HG02798 (cell line): ENCODE measurements at regions not wholly inside any gene's neighbourhood (a gene's known extent, or its start where the extent isn't known, plus 50 kb on each side); places are given as distances from the start of the nearest gene placed in this dataset.
A peak's percentile ranks its signal among the peaks of the same experiment; 100 is the strongest.

Experiments used
- ATAC-seq: cut with Tn5 transposase; IDR thresholded peaks from one replicate; pipeline ENCODE4 v1.9.1; 2021; ENCODE audit warnings: mild to moderate bottlenecking; ENCODE audit not compliant: unreplicated experiment, poor library complexity

DNA sequence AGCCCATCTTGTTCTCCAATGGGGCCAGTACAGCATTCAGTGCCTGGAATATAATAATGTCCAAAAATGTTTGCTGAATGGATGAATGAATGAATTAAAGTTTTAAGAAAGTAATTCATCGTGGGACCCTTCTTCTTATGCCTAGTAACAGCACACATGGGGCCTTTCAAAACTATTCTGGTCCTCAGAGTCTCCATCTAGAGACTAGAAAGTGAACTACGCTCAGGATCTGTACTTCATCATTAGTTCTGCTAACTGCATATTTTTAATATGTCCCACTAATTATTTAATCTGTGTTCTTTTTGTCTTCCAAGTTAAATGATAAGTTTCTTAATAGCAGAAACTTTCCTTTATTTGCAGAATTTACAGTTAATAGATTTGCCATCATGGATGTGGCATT lies 172.5 kb downstream of the SMAD2 start:
- ATAC-seq: no peak

DNA sequence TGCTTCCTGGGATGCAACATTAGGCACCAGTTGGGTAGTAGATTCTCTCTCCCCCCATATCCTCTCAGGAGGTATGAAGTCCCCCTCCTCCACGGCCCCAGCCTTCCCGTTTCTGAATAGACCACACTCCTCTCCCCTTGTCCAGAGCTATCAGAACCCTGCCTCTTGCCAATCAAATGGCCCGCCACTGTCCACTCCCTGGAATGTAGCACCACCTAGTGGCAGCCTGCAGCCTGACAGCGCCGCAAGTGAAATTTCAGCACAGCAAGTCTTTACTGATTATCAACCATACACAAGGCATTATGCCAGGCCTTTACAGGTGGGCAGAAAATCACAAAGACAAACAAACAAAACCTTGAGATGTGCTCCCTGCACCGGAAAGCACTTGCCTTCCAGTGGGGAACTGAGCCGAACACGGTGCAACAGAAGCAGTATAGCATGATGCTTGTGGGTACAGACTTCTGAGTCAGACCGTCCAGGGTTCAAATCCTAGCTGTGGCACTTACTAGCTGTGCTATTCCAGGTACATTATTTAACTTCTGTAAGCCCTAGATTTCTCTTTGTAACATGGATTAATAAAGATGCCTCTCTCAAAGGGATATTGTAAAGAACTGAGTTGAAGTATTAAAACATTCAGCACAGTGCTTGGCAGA lies 174.0 kb downstream of the SMAD2 start:
- ATAC-seq: peak; percentile 54

GRCh38 chr18:47755102-47755456 lies 175.4 kb downstream of the SMAD2 start:
- no peak for ATAC-seq

DNA sequence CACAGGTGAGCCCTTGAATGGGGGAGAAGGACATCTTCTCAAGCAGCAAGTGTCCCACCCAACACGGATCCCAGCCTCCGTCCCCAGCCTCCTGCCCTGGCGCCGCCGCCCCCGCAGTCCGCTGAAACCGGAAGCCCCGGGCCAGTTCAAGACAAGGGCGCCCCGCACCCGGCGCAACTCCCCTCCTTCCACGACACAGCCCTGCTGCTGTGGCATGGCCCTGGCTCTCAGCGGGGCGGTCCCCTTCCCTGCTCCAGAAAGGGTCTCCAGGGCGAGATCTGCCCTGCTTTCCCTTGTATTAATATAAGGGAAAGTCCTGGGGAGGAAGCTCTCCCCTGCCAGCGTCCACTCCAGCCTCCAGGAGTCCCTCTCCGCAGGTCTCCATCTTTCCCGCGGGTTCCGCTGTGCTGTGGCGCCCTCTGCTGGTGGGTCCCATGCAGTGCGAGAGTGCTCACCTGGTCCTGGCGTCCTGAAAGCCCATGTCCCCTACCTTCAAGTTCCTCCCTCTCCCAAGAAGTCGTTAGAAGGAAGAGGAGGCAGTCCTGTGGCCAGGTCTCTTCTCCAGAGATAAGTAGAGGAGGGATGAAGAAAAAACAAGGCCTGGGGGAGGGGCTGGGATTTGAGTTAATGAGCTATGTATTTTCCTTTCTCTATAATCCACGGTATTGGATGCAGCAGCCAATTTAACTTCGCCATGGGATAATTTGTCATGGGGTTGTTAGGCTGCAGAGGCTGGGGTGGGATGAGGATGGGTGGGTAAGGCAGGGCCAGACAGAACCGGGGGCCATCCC lies 176.0 kb downstream of the SMAD2 start:
- no peak for ATAC-seq

DNA sequence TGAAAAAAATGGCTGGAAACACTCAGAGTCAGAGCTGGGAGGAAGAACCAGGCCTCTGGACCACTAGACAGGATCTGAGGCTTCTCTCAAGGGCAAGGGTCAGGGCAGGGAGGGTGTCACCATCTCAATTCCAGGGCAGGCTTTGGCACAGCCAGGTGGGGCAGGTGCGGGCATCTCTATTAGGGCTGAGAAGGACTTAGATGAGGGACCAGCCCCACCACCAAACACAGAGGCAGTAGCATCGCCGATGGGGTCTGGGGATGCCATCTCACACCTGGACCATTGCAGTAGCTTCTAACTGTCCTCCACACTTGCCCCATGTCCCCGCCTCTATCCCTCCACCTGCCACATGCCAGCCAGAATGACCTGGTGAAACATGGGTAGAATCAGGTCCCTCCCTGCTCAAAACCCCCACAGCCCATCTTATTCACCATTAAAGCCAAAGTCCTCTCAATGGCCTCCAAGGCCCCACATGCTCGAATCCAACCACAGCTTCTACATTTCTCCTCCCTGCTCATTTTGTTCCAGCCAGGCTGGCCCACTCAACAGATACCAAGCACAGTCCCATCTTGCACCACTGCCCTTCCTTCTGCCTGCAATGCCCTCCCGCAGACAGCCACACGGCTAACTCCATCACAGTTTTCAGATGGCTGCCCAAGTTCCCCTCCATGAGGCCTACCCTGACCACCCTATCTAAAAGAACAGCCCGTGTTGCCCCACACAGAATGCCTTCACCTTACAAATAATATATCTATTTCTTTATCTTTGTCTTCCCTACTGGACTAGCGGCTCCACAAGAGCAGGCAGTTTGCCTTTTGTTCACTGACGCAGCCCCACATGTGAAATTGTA lies 177.4 kb downstream of the SMAD2 start:
- no peak for ATAC-seq

- no peak for ATAC-seq
Observed at GRCh38 chr18:47750889-47751423, 179.5 kb downstream of the SMAD2 start.

GRCh38 chr18:47749600-47749973 lies 180.9 kb downstream of the SMAD2 start:
- ATAC-seq: no peak

DNA sequence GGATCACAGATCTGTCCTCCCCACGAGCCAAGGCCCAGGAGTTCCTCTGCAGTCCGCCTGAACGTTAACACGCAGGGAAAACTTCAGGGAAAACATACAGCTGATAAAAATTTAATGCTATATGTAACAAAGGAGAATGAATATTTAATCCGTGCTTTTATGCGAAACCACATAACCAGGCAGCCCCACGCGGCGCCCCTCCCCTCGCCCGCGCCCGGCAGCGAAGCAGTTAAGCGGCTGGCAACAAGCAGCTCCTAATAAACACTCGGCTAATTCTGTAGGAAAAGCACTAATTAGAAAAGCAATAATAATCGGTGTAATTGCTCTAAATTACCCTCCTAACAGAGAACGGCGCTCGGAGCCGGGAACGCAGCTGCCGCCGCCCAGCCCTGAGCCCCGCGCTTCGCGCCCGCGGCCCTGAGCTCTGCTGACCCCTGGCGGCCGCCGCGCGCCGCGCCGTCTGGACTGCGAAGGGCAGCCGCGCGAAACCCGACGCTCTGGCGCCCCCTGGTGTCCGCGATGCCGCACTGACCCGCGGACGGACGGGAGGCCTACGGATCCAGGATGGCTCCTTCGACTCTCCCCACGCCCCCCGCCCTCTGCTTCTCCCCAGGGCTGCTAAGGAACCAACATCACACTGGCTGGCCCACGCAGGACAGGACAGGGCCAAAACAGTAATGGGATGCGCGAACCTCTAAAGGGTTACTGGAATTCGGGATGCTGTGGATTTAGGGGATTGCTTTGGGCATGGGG lies 181.4 kb downstream of the SMAD2 start:
- peak; percentile 96 for ATAC-seq

DNA sequence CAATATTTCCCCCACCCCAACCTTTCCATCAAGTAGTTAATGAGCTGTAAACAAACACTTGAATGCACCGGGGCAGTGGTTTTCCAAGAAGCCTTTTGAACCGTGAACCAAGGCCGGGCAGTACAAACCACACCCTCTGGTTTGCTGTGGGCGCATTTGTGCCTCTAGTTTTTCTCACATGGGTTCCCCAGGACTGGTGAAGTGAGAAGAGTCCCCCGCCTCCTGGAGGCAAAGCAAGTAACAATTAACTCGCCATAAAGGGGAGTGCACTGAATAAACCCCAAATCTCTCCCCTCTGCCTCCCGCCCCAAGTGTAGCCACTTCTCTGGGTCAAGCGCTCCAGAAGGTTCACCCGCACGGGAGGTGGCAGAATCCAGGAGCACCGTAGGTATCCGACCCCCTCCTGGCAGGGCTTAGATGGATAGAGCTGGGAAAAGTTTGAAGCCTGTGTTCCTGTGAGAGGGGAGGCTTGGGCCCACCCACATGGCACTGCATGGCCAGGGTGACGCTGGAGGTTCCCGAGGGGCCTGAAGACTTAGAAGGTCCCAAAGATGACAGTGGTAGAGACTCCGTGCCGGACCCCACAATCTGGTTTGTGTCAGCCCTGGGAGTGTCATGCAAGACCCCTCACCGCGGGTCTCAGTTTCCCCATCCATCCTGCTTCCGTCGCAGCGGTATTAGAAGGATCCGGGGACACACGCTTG lies 182.2 kb downstream of the SMAD2 start:
- ATAC-seq: no peak

DNA sequence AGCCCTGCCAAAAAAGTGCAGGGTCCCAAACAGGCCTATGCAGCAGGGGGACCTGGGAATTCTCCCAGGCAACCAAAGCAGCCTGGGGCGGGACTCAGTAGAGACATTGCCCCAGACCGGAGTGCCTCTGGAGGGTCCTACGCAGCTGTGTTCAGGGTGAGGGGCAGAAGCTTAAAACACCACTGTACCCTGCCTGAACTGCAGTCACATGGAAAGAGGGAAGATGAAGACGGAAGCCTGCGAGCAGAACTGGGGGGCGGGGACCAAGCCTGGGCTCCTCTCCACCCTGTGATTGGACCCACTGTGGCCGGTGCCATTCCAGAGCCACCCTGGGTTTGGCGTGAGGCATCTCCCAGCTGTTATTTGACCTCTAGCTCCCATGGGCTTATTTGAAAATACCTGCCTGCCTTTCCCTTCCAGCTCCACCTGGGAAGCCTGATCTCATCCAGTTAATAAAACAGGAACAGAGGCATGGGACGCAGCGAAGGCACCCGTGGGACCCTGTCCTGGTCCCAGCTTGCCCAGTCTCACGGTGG lies 183.1 kb downstream of the SMAD2 start:
- ATAC-seq: no peak

DNA sequence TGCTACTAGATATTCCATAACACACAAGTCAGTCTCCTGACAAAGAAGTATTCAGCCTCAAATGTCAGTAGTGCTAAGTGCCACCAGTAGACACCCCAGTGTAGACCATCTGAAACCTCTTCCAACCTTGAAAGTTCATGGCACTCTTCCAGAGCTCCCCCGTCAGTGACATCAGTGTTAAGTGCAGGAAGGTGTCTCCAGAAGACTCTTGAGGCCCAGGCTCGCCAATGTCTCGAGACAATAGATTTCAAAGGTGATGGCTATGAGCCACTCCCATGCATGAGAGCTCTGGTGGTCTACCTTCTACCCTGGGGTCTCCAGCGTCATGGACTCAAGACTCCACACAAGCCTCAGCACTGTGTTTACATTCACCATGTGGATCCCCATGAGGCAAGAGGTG lies 183.8 kb downstream of the SMAD2 start:
- ATAC-seq: no peak

DNA sequence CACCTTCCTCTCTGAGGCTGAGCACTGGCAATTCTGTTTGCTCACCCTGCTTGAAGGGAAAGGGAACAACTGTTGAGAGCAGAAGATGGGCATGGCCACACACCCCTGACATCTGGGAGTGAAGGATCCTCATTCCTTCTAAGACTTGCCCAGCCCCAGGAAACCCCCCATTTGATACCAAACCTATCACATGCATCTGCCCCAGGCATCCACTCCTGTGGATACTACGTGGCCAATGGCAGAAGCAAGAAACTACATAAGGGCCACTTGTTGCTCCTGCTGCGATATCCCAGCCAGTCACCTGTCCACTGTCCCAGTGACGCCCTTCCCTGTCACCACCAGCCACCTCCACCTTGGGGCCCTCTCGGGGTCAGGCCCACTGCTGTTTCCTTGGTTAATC lies 185.2 kb downstream of the SMAD2 start:
- ATAC-seq: no peak

- ATAC-seq: no peak
Observed at GRCh38 chr18:47737956-47738355, 192.5 kb downstream of the SMAD2 start.

DNA sequence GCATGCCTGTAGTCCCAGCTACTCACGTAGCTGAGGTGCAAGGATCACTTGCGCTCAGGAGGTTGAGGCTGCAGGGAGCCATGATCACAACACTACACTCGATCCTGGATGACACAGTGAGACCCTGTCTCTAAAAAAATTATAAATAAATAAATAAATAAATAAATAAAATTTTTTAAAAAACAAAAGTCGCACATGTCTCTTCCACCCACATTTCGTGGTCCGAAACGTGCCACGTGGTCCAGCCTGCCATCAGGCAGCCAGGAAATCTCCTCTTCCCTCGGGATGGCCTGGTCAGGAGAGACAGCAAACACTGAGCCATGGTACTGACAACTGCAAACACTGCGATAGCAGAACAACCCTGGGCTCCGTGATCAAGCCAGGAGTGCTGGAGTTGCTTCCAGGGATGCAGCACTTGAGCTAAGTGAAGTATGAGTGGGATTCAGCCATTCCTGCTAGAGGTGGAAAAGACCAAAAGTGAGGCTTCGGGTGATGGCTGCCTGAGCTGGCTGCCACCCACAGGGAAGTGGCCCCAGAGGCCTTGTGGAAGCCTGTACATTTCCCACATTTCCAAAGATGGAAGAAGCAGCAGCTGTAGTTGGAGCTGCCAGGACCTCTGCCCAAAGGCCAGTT lies 193.1 kb downstream of the SMAD2 start:
- ATAC-seq: no peak

DNA sequence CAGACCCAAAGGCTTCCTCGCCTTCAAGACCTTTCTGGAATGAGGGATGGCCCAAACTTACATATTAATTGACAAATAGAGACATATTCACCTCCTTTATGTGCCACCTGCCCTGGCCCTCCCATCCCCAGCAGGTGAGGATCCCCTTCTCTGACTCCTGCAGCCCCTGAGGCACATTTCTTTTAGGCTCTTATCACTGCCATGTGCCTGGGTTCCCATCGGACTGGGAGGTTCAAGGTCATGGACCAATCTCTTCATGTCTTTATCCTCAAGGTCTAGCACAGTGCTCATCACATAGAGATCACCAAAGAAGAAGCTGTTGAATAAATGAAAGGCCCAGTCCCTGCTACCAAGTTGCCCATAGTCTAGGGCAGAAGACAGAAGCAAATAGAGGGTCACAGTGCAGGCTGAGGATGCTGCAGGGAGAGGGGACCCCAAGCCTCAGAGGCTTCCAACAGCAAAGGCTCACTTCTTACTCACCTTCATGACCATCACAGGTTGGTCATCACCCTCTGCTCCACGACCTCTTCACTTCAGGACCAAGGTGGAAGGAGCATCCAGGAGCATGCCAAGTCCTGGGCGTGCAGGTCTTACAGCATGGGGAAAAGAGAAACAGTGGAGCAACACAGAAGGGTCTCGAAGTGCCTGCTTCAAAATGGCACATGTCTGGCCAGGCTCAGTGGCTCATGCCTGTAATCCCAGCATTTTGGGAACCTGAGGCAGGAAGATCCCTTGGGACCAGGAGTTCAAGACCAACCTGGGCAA lies 193.9 kb downstream of the SMAD2 start:
- ATAC-seq: no peak

- ATAC-seq: no peak
Observed at GRCh38 chr18:47735041-47735702, 195.3 kb downstream of the SMAD2 start.

DNA sequence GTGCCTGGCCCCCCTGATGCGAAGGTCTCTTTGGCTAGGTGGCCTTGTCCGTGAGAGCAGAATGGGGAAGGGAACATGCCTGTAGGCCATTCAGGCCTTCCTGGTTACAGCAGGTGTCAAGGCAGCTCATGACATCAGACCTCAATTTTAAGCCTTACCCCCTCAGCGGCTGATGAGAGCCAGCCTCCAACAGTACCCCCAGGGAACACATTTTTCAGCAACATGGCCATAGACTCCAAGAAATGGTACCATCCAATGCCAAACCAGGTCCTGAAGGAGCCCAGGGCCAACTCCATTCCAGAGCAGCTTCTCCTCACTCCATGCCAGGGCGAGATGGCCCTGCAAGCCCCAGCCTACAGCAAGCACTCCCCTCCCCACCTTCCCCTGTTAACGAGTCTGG lies 199.2 kb downstream of the SMAD2 start:
- no peak for ATAC-seq

GRCh38 chr18:47730795-47731194 lies 199.7 kb downstream of the SMAD2 start:
- ATAC-seq: no peak
